ENCODE measurements at regions not wholly inside any gene's neighbourhood (a gene's known extent, or its start where the extent isn't known, plus 50 kb on each side); places are given as distances from the start of the nearest gene placed in this dataset.

DNA sequence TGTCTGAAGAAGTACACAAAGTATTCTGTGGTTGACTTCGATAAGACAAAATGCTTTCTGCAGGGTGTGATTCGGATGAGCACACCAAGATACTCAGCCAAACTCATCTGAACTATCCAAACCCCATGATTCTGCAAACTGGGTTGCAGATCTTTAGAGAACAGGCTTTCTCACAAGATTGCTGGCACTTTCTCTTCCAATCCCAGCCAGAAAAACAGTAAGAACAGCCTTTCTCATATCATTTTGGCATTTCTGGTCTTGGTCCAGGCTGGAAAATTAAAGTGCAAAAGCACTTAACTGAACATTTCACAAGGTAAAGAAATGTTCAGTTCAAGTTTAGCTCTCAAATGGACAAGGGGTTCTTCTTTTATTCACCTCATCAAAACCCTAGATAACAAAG lies 269.1 kb downstream of the NR2F1-AS1 start:
- Histone ChIP-seq H3K4ac (ENCODE audit: low read length) (no peak overlapping the region), H4K91ac (ENCODE audit: low read depth, low read length, poor library complexity) (no peak overlapping the region), H2BK12ac (ENCODE audit: low read length) (no peak overlapping the region), H3K36me3 (replicated peaks in 1 of 2; ENCODE audit: control insufficient read depth in 2 of 2, insufficient read depth in 2 of 2, low read length in 2 of 2) (no peaks in the 10 kb centered on the region), H3K27ac (replicated peaks; ENCODE audit: low read length) (no peak overlapping the region), H2BK120ac (ENCODE audit: low read depth, low read length) (no peak overlapping the region), H3K14ac (ENCODE audit: low read length) (no peak overlapping the region), H2BK15ac (ENCODE audit: low read length) (no peak overlapping the region), H2AFZ (ENCODE audit: low read length) (no peak overlapping the region), H3K27me3 (ENCODE audit: control insufficient read depth in 3 of 3, insufficient read depth in 3 of 3, low read depth in 1 of 3, low read length in 3 of 3) (no peaks in the 10 kb centered on the region), H2AK5ac (ENCODE audit: low read depth, low read length) (no peak overlapping the region), H3K4me3 (ENCODE audit: low read length in 2 of 2) (no peak overlapping the region), H4K8ac (ENCODE audit: low read depth, low read length) (no peak overlapping the region), H2BK5ac (ENCODE audit: low read length) (no peak overlapping the region), H3K4me1 (ENCODE audit: control insufficient read depth in 2 of 2, insufficient read depth in 1 of 2, low read depth in 1 of 2, low read length in 2 of 2) (no peaks in the 10 kb centered on the region), H3K18ac (ENCODE audit: low read length) (no peak overlapping the region), H3K79me1 (ENCODE audit: low read depth, low read length) (no peaks in the 10 kb centered on the region), H3K9ac (ENCODE audit: low read depth, low read length, poor library complexity) (no peak overlapping the region), H3K23ac (ENCODE audit: low read depth, low read length, poor library complexity) (no peak overlapping the region), H3K9me3 (replicated peaks in 1 of 2; ENCODE audit: control insufficient read depth in 2 of 2, insufficient read depth in 1 of 2, low read depth in 1 of 2, low read length in 2 of 2) (peaks cover 0 to 12% of the 10 kb centered on the region in 2 donors), H3K4me2 (ENCODE audit: insufficient read depth, low read length, poor library complexity, severe bottlenecking) (no peak overlapping the region)
- DNase-seq (ENCODE audit: low spot score), result no peak
- WGBS, 2 donors (ENCODE audit: extremely low coverage in 2 of 2, insufficient read length in 2 of 2, insufficient replicate concordance in 1 of 2), result no CpG with 5 or more reads among the region's 2 CpGs

DNA sequence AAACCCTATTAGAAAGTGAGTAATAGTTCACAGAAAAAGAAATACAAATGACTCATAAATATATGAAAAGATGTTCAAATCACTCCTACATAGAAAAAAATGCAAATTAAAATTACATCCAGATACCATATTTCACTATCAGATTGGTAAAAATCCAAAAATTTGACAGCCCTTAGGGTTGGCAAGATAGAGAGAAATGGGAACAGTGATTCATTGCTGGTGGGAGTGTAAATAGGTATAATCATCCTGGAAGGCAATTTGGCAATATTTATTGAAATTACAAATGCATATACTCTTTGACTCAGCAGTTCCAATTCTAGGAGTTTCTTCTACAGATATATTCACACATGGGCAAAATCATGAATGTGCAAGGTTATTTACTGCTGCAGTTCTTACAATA lies 273.5 kb downstream of the NR2F1-AS1 start:
- Histone ChIP-seq H3K27ac (replicated peaks; ENCODE audit: low read length) (no peak overlapping the region), H4K91ac (ENCODE audit: low read depth, low read length, poor library complexity) (no peak overlapping the region), H3K36me3 (replicated peaks in 1 of 2; ENCODE audit: control insufficient read depth in 2 of 2, insufficient read depth in 2 of 2, low read length in 2 of 2) (no peaks in the 10 kb centered on the region), H2BK120ac (ENCODE audit: low read depth, low read length) (no peak overlapping the region), H3K4me3 (ENCODE audit: low read length in 2 of 2) (no peak overlapping the region), H3K79me1 (ENCODE audit: low read depth, low read length) (no peaks in the 10 kb centered on the region), H3K4me2 (ENCODE audit: insufficient read depth, low read length, poor library complexity, severe bottlenecking) (no peak overlapping the region), H3K4ac (ENCODE audit: low read length) (no peak overlapping the region), H3K9ac (ENCODE audit: low read depth, low read length, poor library complexity) (no peak overlapping the region), H3K18ac (ENCODE audit: low read length) (no peak overlapping the region), H3K14ac (ENCODE audit: low read length) (no peak overlapping the region), H3K23ac (ENCODE audit: low read depth, low read length, poor library complexity) (no peak overlapping the region), H2BK15ac (ENCODE audit: low read length) (no peak overlapping the region), H4K8ac (ENCODE audit: low read depth, low read length) (no peak overlapping the region), H3K4me1 (ENCODE audit: control insufficient read depth in 2 of 2, insufficient read depth in 1 of 2, low read depth in 1 of 2, low read length in 2 of 2) (peaks cover 10 to 12% of the 10 kb centered on the region in 2 donors), H3K27me3 (ENCODE audit: control insufficient read depth in 3 of 3, insufficient read depth in 3 of 3, low read depth in 1 of 3, low read length in 3 of 3) (no peaks in the 10 kb centered on the region), H2BK12ac (ENCODE audit: low read length) (no peak overlapping the region), H2AK5ac (ENCODE audit: low read depth, low read length) (no peak overlapping the region), H3K9me3 (replicated peaks in 1 of 2; ENCODE audit: control insufficient read depth in 2 of 2, insufficient read depth in 1 of 2, low read depth in 1 of 2, low read length in 2 of 2) (no peaks in the 10 kb centered on the region), H2AFZ (ENCODE audit: low read length) (no peak overlapping the region), H2BK5ac (ENCODE audit: low read length) (no peak overlapping the region)
- no peak for DNase-seq (ENCODE audit: low spot score)

DNA sequence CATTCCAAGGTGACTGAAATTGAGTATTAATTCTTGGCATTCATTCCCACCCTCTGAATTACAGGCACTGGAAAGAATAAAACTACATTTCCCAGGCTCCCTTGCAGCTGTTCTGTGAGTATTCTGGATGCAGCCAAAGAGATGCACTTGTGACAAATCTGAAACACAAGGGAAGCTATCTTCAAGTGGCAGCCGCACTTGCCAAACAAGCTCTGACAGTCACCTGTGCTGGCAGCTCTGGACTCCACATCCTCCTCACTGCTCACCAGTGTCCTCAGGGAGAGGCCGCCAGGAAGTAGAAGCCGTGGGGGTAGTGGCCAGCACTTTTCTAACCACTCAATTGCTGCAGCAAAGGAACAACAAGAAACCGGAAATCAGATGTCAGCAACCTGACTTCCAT lies 275.0 kb downstream of the NR2F1-AS1 start:
- Histone ChIP-seq H4K8ac (ENCODE audit: low read depth, low read length) (no peak overlapping the region), H3K27ac (replicated peaks; ENCODE audit: low read length) (no peak overlapping the region), H4K91ac (ENCODE audit: low read depth, low read length, poor library complexity) (no peak overlapping the region), H2AFZ (ENCODE audit: low read length) (peak overlapping the region; percentile 81), H2BK15ac (ENCODE audit: low read length) (no peak overlapping the region), H3K4me2 (ENCODE audit: insufficient read depth, low read length, poor library complexity, severe bottlenecking) (no peak overlapping the region), H3K79me1 (ENCODE audit: low read depth, low read length) (no peaks in the 10 kb centered on the region), H3K9me3 (replicated peaks in 1 of 2; ENCODE audit: control insufficient read depth in 2 of 2, insufficient read depth in 1 of 2, low read depth in 1 of 2, low read length in 2 of 2) (no peaks in the 10 kb centered on the region), H2BK120ac (ENCODE audit: low read depth, low read length) (no peak overlapping the region), H3K9ac (ENCODE audit: low read depth, low read length, poor library complexity) (no peak overlapping the region), H3K4ac (ENCODE audit: low read length) (no peak overlapping the region), H3K23ac (ENCODE audit: low read depth, low read length, poor library complexity) (no peak overlapping the region), H3K4me1 (ENCODE audit: control insufficient read depth in 2 of 2, insufficient read depth in 1 of 2, low read depth in 1 of 2, low read length in 2 of 2) (peaks cover 15 to 21% of the 10 kb centered on the region in 2 donors), H3K18ac (ENCODE audit: low read length) (peak overlapping the region; percentile 73), H3K4me3 (ENCODE audit: low read length in 2 of 2) (no peak overlapping the region), H3K36me3 (replicated peaks in 1 of 2; ENCODE audit: control insufficient read depth in 2 of 2, insufficient read depth in 2 of 2, low read length in 2 of 2) (no peaks in the 10 kb centered on the region), H2BK12ac (ENCODE audit: low read length) (no peak overlapping the region), H2AK5ac (ENCODE audit: low read depth, low read length) (no peak overlapping the region), H3K14ac (ENCODE audit: low read length) (no peak overlapping the region), H3K27me3 (ENCODE audit: control insufficient read depth in 3 of 3, insufficient read depth in 3 of 3, low read depth in 1 of 3, low read length in 3 of 3) (no peaks in the 10 kb centered on the region), H2BK5ac (ENCODE audit: low read length) (no peak overlapping the region)
- WGBS, 2 donors (ENCODE audit: extremely low coverage in 2 of 2, insufficient read length in 2 of 2, insufficient replicate concordance in 1 of 2), result no CpG with 5 or more reads among the region's 4 CpGs
- no peak for DNase-seq (ENCODE audit: low spot score)

DNA sequence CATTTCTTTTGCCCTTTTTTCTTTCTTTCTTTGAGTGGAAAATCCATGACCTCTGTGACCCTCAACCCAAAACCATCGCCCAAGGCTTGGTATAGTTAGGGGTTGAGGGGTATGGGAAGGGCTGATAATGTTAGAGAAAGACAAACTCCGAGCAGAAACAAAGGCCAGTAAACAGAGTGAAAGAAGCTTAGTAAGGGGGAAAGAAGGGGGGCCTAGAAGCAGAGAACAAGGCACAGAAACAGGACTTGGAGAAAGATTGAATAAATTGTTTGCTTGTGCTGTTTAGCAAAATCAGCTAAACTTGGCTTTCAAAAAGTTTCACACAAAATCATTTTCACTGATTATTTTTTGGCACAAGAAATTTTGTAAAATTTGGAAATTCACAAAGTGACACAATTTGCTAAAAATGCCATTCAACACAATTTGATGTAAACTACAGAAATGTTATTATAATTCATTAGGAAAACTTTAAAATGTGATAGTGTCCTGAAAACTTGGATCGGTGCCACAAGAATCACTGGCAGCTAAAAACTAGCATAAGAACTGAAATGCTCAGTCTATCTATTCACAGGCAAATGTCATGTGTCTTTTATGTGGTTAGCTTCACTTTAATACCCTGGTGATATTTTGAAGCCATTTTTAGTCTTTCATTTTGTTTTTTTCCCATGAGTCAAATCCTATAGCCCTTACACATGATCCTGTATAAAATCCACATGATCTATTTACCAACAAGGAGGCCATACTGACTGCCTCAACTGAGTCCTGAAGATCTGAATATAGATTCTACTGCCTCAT lies 276.4 kb downstream of the NR2F1-AS1 start:
- H3K9ac ChIP-seq (ENCODE audit: low read depth, low read length, poor library complexity), result no peak overlapping the region
- DNase-seq (ENCODE audit: low spot score), result peak; percentile 31
- H3K9me3 ChIP-seq (replicated peaks in 1 of 2; ENCODE audit: control insufficient read depth in 2 of 2, insufficient read depth in 1 of 2, low read depth in 1 of 2, low read length in 2 of 2), result no peaks in the 10 kb centered on the region
- H4K8ac ChIP-seq (ENCODE audit: low read depth, low read length), result no peak overlapping the region
- no peak overlapping the region for H2BK15ac ChIP-seq (ENCODE audit: low read length)
- H3K36me3 ChIP-seq (replicated peaks in 1 of 2; ENCODE audit: control insufficient read depth in 2 of 2, insufficient read depth in 2 of 2, low read length in 2 of 2), result no peaks in the 10 kb centered on the region
- no peaks in the 10 kb centered on the region for H3K79me1 ChIP-seq (ENCODE audit: low read depth, low read length)
- H4K91ac ChIP-seq (ENCODE audit: low read depth, low read length, poor library complexity), result no peak overlapping the region
- H2BK120ac ChIP-seq (ENCODE audit: low read depth, low read length), result no peak overlapping the region
- no peak overlapping the region for H3K14ac ChIP-seq (ENCODE audit: low read length)
- H2AFZ ChIP-seq (ENCODE audit: low read length), result peak overlapping the region; percentile 54
- H3K4me1 ChIP-seq (ENCODE audit: control insufficient read depth in 2 of 2, insufficient read depth in 1 of 2, low read depth in 1 of 2, low read length in 2 of 2), result peaks cover 15 to 28% of the 10 kb centered on the region in 2 donors
- H3K18ac ChIP-seq (ENCODE audit: low read length), result no peak overlapping the region
- H3K4me3 ChIP-seq (ENCODE audit: low read length in 2 of 2), result no peak overlapping the region
- no peak overlapping the region for H3K23ac ChIP-seq (ENCODE audit: low read depth, low read length, poor library complexity)
- H3K4me2 ChIP-seq (ENCODE audit: insufficient read depth, low read length, poor library complexity, severe bottlenecking), result no peak overlapping the region
- no peak overlapping the region for H3K4ac ChIP-seq (ENCODE audit: low read length)
- no peak overlapping the region for H2BK5ac ChIP-seq (ENCODE audit: low read length)
- WGBS, 2 donors (ENCODE audit: extremely low coverage in 2 of 2, insufficient read length in 2 of 2, insufficient replicate concordance in 1 of 2), result no CpG with 5 or more reads among the region's 3 CpGs
- no peaks in the 10 kb centered on the region for H3K27me3 ChIP-seq (ENCODE audit: control insufficient read depth in 3 of 3, insufficient read depth in 3 of 3, low read depth in 1 of 3, low read length in 3 of 3)
- H3K27ac ChIP-seq (replicated peaks; ENCODE audit: low read length), result peak overlapping the region; percentile 33
- no peak overlapping the region for H2BK12ac ChIP-seq (ENCODE audit: low read length)
- no peak overlapping the region for H2AK5ac ChIP-seq (ENCODE audit: low read depth, low read length)

All from neuronal stem cell (in vitro differentiated cells).